ENCODE measurements at regions not wholly inside any gene's neighbourhood (a gene's known extent, or its start where the extent isn't known, plus 50 kb on each side); places are given as distances from the start of the nearest gene placed in this dataset.

- no peak for DNase-seq (ENCODE audit: low read depth in 4 of 4, low spot score in 3 of 4)
These were observed 288.1 kb upstream of the GPC6 start for GRCh38 chr13:92938486-92939020.

- no peak for DNase-seq (ENCODE audit: low read depth in 4 of 4, low spot score in 3 of 4)
These were observed 285.4 kb upstream of the GPC6 start for GRCh38 chr13:92941167-92941566.

GRCh38 chr13:92947770-92948434, 278.7 kb upstream of the GPC6 start:
- no peak for DNase-seq (ENCODE audit: low read depth in 4 of 4, low spot score in 3 of 4)

- no peak for DNase-seq (ENCODE audit: low read depth in 4 of 4, low spot score in 3 of 4)
These were observed 275.8 kb upstream of the GPC6 start for GRCh38 chr13:92950771-92951170.

GRCh38 chr13:92951273-92951890, 275.2 kb upstream of the GPC6 start:
- DNase-seq (ENCODE audit: low read depth in 4 of 4, low spot score in 3 of 4): no peak

- DNase-seq (ENCODE audit: low read depth in 4 of 4, low spot score in 3 of 4): no peak
These were observed 274.4 kb upstream of the GPC6 start for GRCh38 chr13:92952161-92952560.

- no peak for DNase-seq (ENCODE audit: low read depth in 4 of 4, low spot score in 3 of 4)
These were observed 271.9 kb upstream of the GPC6 start for GRCh38 chr13:92954746-92955145.

- DNase-seq (ENCODE audit: low read depth in 4 of 4, low spot score in 3 of 4): no peak
These were observed 266.8 kb upstream of the GPC6 start for GRCh38 chr13:92959790-92960189.

GRCh38 chr13:92963029-92963428, 263.6 kb upstream of the GPC6 start:
- no peak for DNase-seq (ENCODE audit: low read depth in 4 of 4, low spot score in 3 of 4)

- DNase-seq (ENCODE audit: low read depth in 4 of 4, low spot score in 3 of 4): no peak
These were observed 260.3 kb upstream of the GPC6 start for GRCh38 chr13:92966341-92966740.

- DNase-seq (ENCODE audit: low read depth in 4 of 4, low spot score in 3 of 4): no peak
These were observed 259.7 kb upstream of the GPC6 start for GRCh38 chr13:92966900-92967299.

GRCh38 chr13:92967923-92968322, 258.7 kb upstream of the GPC6 start:
- DNase-seq (ENCODE audit: low read depth in 4 of 4, low spot score in 3 of 4): no peak

GRCh38 chr13:92972751-92973150, 253.9 kb upstream of the GPC6 start:
- no peak for DNase-seq (ENCODE audit: low read depth in 4 of 4, low spot score in 3 of 4)

GRCh38 chr13:92974905-92975429, 251.6 kb upstream of the GPC6 start:
- no peak for DNase-seq (ENCODE audit: low read depth in 4 of 4, low spot score in 3 of 4)

- no peak for DNase-seq (ENCODE audit: low read depth in 4 of 4, low spot score in 3 of 4)
These were observed 249.9 kb upstream of the GPC6 start for GRCh38 chr13:92976657-92977056.

GRCh38 chr13:92984151-92984550, 242.5 kb upstream of the GPC6 start:
- no peak for DNase-seq (ENCODE audit: low read depth in 4 of 4, low spot score in 3 of 4)

GRCh38 chr13:92989301-92989700, 237.3 kb upstream of the GPC6 start:
- no peak for DNase-seq (ENCODE audit: low read depth in 4 of 4, low spot score in 3 of 4)

GRCh38 chr13:92991692-92992091, 234.9 kb upstream of the GPC6 start:
- DNase-seq (ENCODE audit: low read depth in 4 of 4, low spot score in 3 of 4): no peak

- no peak for DNase-seq (ENCODE audit: low read depth in 4 of 4, low spot score in 3 of 4)
These were observed 232.6 kb upstream of the GPC6 start for GRCh38 chr13:92994056-92994455.

- DNase-seq (ENCODE audit: low read depth in 4 of 4, low spot score in 3 of 4): no peak
These were observed 224.6 kb upstream of the GPC6 start for GRCh38 chr13:93001866-93002461.

GRCh38 chr13:93003531-93003930, 223.1 kb upstream of the GPC6 start:
- DNase-seq (ENCODE audit: low read depth in 4 of 4, low spot score in 3 of 4): no peak

GRCh38 chr13:93004919-93005318, 221.7 kb upstream of the GPC6 start:
- no peak for DNase-seq (ENCODE audit: low read depth in 4 of 4, low spot score in 3 of 4)

All from right renal pelvis (tissue), 4 donors.